H7 (cell line): ENCODE measurements at regions not wholly inside any gene's neighbourhood (a gene's known extent, or its start where the extent isn't known, plus 50 kb on each side); places are given as distances from the start of the nearest gene placed in this dataset.

Experiments used
- DNase-seq: peaks from one replicate; pipeline ENCODE4 v3.0.0; 2012
- H3K27me3 ChIP-seq: 2 replicates; pipeline ENCODE4 v1.6.0; 2011; ENCODE audit warnings: mild to moderate bottlenecking, low read length; ENCODE audit not compliant: control insufficient read depth, insufficient read depth
- H3K36me3 ChIP-seq: replicated peaks from 2 replicates; pipeline ENCODE4 v1.5.1; 2011; ENCODE audit warnings: low read length; ENCODE audit not compliant: control insufficient read depth, insufficient read depth
- H3K4me3 ChIP-seq: 2 replicates; pipeline ENCODE4 v1.5.1; 2011; ENCODE audit warnings: low read depth, mild to moderate bottlenecking, control low read depth, low read length, moderate library complexity; ENCODE audit not compliant: insufficient read depth

DNA sequence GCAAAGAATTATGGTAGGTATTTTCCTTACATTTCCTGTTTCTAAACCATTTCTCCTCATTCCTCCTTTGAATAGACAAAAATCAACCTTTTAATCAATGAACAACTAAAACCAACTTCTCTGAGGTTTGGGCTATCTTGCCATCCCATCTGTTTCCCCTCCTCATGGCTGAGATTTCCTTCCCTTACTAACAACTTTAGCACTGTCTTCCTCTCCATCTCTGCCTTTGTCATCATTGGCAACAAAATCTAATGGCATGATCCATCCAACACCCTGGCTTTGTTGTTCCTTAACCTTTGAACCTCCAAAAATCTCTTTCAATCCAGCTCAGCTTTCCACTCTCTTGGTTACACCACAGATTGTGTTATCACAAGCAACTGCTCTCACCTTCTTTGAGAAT lies 95.3 kb upstream of the FAM136A start:
- Histone ChIP-seq H3K36me3 (no peaks in the 10 kb centered on the region), H3K4me3 (no peak overlapping the region), H3K27me3 (peaks cover 2% of the 10 kb centered on the region; the same call in 1 of the 2 replicates)
- no peak for DNase-seq

DNA sequence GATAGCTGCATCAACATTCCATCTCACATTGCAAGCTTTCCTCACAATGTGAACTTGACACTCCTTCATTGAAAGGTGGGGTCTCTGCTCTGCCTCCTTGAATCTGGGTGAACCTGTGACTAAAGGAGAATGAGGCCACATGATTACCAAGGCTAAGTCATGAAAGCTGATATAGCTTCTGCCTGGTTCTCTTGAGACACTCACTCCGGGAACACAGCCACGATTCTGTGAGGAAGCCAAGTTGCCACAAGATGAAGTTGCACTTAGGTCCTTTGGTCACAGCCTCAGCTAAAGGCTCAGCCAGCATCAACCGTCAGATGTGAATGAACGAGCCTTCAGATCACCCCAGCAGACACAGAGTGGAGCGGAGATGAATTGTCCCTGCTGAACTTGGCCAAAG lies 94.7 kb upstream of the FAM136A start:
- peaks cover 2% of the 10 kb centered on the region; the same call in 1 of the 2 replicates for H3K27me3 ChIP-seq
- no peak overlapping the region for H3K4me3 ChIP-seq
- no peak for DNase-seq
- H3K36me3 ChIP-seq, result no peaks in the 10 kb centered on the region

DNA sequence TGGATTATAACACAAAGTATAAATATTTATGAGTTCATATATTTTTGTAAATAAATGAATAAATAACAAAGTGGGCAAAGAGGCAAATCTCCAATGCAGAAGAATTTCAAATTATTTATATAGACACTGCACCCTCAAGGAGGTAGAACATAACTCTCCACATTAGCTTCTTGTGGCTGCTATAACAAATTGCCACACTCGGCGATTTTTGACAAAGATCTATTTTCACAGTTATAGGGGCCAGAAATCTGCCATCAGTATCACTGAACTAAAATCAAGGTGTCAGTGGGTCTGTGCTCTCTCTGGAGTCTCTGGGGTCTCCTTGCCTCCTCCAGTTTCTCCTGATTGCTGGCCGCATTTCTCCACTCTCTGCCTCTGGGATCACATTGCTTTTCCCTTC lies 92.0 kb upstream of the FAM136A start:
- Histone ChIP-seq H3K36me3 (no peaks in the 10 kb centered on the region), H3K4me3 (no peak overlapping the region), H3K27me3 (peaks cover 2% of the 10 kb centered on the region; the same call in 1 of the 2 replicates)
- DNase-seq, result no peak

DNA sequence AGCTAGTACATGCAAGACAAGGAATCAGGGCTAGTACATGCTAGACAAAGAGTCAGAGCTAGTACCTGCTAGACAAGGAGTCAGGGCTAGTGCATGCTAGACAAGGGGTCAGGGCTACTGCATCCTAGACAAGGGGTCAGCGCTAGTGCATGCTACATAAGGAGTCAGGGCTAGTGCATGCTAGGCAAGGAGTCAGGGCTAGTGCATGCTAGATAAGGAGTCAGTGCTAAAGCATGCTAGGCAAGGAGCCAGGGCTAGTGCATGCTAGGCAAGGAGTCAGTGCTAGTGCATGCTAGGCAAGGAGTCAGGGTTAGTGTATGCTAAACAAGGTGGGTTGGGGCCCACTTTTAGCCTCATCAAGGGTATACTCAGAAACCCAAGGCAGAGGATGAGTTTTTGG lies 90.1 kb upstream of the FAM136A start:
- H3K4me3 ChIP-seq, result no peak overlapping the region
- H3K27me3 ChIP-seq, result no peaks in the 10 kb centered on the region
- no peaks in the 10 kb centered on the region for H3K36me3 ChIP-seq
- DNase-seq, result no peak

DNA sequence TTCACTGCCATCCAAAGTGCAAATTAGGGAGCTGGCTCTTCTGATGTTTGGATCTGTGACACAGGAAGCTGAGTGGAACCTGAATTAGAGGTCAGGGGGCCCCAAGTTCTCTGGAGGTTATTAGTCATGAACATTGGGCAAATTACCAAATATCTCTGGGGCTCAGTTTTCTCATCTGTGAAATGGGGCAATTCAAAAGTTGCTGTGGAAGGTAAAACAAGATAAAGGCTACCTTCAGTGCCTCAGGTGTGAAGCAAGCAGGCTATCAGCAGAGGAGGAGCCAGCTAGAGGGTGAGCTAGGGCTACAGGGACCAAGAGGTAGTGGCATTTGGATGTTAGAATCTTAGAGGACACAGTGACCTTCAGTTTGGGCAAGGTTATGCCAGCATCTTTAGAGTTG lies 89.4 kb upstream of the FAM136A start:
- DNase-seq, result no peak
- no peaks in the 10 kb centered on the region for H3K36me3 ChIP-seq
- no peak overlapping the region for H3K4me3 ChIP-seq
- no peaks in the 10 kb centered on the region for H3K27me3 ChIP-seq

DNA sequence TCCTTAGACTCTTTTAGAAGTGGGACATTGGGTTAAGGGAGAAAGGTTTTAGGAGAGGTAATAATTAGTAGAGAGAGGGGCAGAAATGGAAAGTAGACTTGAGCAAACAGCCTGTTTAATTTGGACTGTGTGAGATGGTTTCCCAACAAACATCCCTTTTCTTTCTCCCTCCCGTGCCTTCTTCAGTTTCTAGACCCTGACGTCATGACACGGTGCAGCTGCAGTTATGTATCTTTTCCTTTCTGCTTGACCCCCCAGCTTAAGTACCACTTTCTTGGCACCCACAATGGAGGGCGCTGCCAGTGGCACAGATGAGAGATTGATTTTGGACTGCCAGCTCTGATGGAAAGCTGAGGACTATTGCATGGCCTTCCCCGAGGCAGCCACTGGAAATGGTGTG lies 86.9 kb upstream of the FAM136A start:
- DNase-seq, result no peak
- Histone ChIP-seq H3K4me3 (no peak overlapping the region), H3K27me3 (no peaks in the 10 kb centered on the region; the same call in 1 of the 2 replicates), H3K36me3 (no peaks in the 10 kb centered on the region)

DNA sequence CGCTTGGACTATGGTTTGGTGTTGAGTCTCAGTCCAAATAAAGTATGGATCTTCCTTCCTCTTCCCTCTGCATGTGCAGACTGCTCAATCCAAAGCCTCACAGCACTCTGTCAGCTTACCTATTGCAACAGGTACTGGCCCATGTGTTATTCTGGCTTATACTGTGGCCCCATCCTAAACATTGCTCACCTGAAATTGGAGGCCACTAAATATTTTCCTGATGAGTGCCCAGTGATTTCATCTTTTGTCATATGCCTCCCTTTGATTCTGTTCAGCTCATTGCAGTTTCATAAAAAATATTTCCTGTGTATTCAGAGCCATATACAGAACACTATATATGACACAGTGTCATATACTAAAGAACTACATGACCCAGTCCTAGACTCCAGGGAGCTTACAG lies 86.3 kb upstream of the FAM136A start:
- no peak for DNase-seq
- no peaks in the 10 kb centered on the region; the same call in 1 of the 2 replicates for H3K27me3 ChIP-seq
- no peak overlapping the region for H3K4me3 ChIP-seq
- no peaks in the 10 kb centered on the region for H3K36me3 ChIP-seq

DNA sequence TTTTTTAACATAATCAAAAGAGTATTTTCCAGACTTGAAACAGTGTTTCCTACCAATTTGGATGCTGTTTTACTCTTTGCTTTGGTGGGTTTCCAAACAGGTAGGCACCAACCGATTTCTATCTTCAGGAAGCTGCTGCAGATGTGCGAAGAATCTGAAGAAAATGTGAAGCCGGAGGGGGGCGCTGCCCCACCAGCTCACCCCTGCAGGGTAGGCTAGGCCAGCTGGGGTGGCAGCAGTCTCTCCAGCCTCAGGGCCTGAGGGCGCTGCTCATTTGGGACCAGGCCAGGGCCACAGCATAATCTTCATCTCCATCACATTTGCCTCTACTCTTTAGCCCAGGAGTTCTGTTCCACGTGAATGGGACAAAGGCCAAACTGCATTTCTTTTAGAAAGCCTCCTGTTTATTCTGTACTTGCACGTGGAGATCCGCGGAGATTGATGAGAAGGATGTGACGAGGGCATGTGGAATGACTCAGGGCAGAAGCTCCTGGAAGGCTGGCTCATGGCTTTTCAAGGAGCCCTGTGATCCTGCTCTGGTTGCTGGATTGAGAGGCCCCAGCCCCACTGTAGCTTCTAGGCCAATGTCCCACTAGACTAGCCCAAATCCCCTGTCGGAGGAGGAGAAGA lies 84.2 kb upstream of the FAM136A start:
- no peak overlapping the region for H3K4me3 ChIP-seq
- DNase-seq, result peak; percentile 64
- no peaks in the 10 kb centered on the region; the same call in 1 of the 2 replicates for H3K27me3 ChIP-seq
- no peaks in the 10 kb centered on the region for H3K36me3 ChIP-seq

DNA sequence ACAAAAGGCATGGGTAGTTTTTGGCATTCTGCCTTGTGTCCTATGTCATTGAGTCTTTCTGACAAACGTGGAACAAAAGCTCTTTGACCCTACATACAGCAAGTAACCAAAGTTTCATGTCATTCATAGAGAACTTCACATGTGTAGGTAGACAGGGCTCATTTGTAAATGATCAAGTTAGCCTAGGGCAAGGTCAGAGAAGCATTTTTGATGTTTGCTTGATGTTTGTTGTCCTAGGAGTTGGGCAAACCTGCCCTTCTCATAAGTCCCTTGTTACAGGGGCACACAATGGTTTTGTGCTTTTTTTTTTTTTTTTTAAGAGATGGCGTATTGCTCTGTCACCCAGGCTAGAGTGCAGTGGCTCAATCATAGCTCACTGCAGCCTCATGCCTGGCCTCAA lies 83.3 kb upstream of the FAM136A start:
- H3K36me3 ChIP-seq, result no peaks in the 10 kb centered on the region
- no peaks in the 10 kb centered on the region; the same call in 1 of the 2 replicates for H3K27me3 ChIP-seq
- no peak overlapping the region for H3K4me3 ChIP-seq
- no peak for DNase-seq

DNA sequence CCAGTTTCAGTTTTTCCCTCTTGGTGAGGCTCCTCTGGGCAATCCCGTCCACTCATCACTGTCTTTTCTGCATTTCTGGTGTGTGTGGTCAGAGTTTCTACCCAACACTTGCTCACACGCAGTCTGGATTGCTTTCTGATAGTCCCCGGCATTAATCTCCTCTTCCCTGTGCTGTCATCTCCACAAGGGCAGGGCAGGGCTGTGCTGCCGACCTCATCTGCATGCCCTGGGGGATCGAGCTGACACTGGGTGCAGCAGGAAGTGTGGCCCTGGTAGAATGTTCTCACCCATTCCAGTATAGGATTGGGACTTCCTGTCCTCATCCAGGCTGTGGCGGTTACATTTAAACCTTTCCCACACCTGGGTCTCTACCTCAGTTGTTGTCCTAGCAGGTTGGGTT lies 80.0 kb upstream of the FAM136A start:
- DNase-seq, result no peak
- no peaks in the 10 kb centered on the region; the same call in 1 of the 2 replicates for H3K27me3 ChIP-seq
- H3K4me3 ChIP-seq, result no peak overlapping the region
- H3K36me3 ChIP-seq, result no peaks in the 10 kb centered on the region

DNA sequence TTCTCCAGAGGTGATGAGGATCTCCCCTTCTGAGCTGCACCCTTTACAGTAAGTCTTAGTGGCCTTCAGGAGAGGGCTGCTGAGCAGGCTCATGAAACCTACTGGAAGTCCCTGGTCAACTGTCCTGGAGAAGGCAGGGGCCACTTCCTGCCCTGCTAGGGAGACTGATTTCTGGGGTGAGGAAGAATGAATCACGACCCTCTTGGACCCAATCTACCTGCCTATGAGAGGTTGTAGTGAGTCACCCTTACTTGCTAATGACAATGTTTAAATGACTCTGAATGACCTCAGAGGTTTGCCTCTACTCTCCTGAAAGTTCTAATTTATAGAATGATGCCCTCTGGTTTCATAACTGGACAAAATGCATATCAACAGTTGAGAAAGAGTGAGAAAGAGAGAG lies 79.4 kb upstream of the FAM136A start:
- H3K4me3 ChIP-seq, result no peak overlapping the region
- H3K27me3 ChIP-seq, result no peaks in the 10 kb centered on the region; the same call in 1 of the 2 replicates
- DNase-seq, result no peak
- H3K36me3 ChIP-seq, result no peaks in the 10 kb centered on the region

DNA sequence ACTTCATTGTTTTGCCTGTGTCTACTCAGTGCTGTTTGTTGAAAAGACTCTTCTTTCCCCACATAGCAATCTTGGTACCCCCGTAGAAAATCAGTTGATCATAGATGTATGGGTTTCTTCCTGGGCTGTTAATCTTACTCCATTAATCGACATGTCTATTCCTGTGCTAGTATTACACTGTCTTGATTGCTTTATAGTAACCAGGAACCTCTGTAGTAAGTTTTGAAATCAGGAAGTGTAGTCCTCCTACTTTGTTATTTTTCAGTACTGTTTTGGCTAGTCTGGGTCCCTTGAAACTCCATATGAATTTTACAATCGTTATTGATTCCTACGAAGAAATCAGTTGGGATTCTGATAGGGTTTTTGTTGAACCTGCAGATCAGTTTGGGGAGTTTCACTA lies 78.8 kb upstream of the FAM136A start:
- Histone ChIP-seq H3K36me3 (no peaks in the 10 kb centered on the region), H3K27me3 (no peaks in the 10 kb centered on the region; the same call in 1 of the 2 replicates), H3K4me3 (no peak overlapping the region)
- no peak for DNase-seq

DNA sequence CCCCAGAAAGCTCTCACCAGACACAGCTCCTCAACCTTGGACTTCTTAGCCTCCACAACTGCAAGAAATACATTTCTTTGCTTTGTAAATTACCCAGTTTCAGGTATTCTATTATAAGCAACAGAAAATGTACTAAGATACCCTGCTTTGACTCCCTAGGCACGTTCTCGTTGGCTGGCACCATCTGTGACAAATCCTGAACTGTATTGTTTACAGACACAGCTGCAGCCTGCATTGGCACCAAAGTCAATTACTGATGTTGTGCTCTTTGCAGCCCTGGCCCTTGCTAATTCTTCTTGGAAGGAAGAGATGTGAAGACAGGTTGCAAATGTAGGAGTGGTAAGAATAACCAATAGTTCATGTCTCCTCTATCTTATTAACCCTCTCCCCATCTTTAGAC lies 72.7 kb upstream of the FAM136A start:
- Histone ChIP-seq H3K4me3 (no peak overlapping the region), H3K36me3 (no peaks in the 10 kb centered on the region), H3K27me3 (no peaks in the 10 kb centered on the region)
- no peak for DNase-seq

DNA sequence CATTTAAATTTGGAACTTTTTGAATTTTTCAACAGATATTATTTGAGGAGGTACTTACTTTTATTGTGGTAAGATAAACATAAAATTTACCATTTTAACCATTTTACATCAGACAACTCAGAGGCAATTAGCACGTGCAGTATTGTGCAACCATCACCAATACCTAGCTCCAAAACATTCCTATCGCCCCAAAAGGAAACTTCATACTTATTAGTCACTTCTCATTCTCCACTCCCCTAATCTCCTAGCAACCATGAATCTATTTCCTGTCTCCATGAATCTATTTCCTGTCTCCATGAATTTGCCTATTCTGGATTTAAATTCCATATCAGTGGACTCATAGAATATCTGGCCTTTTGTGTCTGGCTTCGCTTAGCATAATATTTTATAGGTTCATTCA lies 69.9 kb upstream of the FAM136A start:
- DNase-seq, result no peak
- Histone ChIP-seq H3K4me3 (no peak overlapping the region), H3K36me3 (no peaks in the 10 kb centered on the region), H3K27me3 (no peaks in the 10 kb centered on the region)

DNA sequence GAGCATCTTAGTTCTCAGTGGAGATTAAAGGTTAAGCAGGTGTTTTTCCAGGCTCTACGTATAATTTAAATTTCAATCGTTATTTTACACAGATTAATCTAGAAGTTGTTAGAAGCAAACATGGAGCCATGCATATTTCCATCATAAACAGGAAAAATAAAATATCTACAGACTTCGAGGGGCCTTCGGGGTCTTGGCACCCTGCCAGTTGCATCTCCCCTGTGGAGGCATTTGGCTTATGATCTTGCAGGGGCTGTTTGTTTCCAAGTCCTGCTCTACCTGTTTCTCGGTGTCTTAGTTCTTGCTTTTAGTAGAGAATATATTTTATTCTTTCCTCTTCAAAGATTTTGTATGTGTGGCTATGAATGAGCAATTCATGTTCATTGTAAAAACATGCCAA lies 67.2 kb upstream of the FAM136A start:
- DNase-seq, result no peak
- H3K4me3 ChIP-seq, result no peak overlapping the region
- H3K27me3 ChIP-seq, result no peaks in the 10 kb centered on the region
- H3K36me3 ChIP-seq, result no peaks in the 10 kb centered on the region

DNA sequence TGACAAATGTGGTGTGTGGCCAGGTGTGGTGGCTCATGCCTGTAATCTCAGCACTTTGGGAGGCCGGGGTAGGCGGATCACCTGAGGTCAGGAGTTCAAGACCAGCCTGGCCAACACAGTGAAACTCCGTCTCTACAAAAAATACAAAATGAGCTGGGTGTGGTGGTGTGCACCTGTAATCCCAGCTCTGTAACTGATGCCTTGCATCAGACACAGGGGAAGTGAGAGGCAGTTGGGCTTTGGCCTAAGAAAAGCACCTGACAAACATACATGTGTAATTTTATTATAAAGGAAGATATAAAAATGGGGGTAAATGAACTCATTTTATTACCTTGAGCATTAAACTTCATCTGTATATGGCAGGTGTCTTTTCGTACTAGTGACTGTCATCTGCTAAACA lies 66.7 kb upstream of the FAM136A start:
- no peaks in the 10 kb centered on the region for H3K27me3 ChIP-seq
- no peak overlapping the region for H3K4me3 ChIP-seq
- no peaks in the 10 kb centered on the region for H3K36me3 ChIP-seq
- DNase-seq, result no peak
